Inflammatory macrophage (primary cell): ENCODE measurements at regions not wholly inside any gene's neighbourhood (a gene's known extent, or its start where the extent isn't known, plus 50 kb on each side); places are given as distances from the start of the nearest gene placed in this dataset.

Experiments
- DNase-seq, 2 donors: peaks; one replicate each; pipeline ENCODE4 v3.0.0-alpha.2; 2020 to 2022

- DNase-seq, result no peak
These were observed 379.3 kb downstream of the SOX11 start for GRCh38 chr2:6071519-6071918.

GRCh38 chr2:6072276-6072675 lies 380.1 kb downstream of the SOX11 start:
- no peak for DNase-seq

GRCh38 chr2:6072768-6073167 lies 380.6 kb downstream of the SOX11 start:
- DNase-seq, result no peak

GRCh38 chr2:6073191-6074088 lies 381.3 kb downstream of the SOX11 start:
- no peak for DNase-seq

GRCh38 chr2:6074089-6074643 lies 382.0 kb downstream of the SOX11 start:
- DNase-seq, result no peak

- DNase-seq, result no peak
These were observed 385.4 kb downstream of the SOX11 start for GRCh38 chr2:6077585-6077984.

- no peak for DNase-seq
These were observed 386.2 kb downstream of the SOX11 start for GRCh38 chr2:6078414-6078813.

- no peak for DNase-seq
These were observed 387.2 kb downstream of the SOX11 start for GRCh38 chr2:6079405-6079804.

GRCh38 chr2:6080932-6081753 lies 389.0 kb downstream of the SOX11 start:
- DNase-seq, result no peak

GRCh38 chr2:6081955-6082624 lies 389.9 kb downstream of the SOX11 start:
- DNase-seq, result no peak

GRCh38 chr2:6082625-6083018 lies 390.4 kb downstream of the SOX11 start:
- no peak for DNase-seq

- DNase-seq, result no peak
These were observed 391.0 kb downstream of the SOX11 start for GRCh38 chr2:6083136-6083535.

GRCh38 chr2:6089474-6089873 lies 397.3 kb downstream of the SOX11 start:
- no peak for DNase-seq

GRCh38 chr2:6103372-6103771 lies 411.2 kb downstream of the SOX11 start:
- no peak for DNase-seq

- DNase-seq, result no peak
These were observed 411.8 kb downstream of the SOX11 start for GRCh38 chr2:6103949-6104348.

GRCh38 chr2:6107290-6107689 lies 415.1 kb downstream of the SOX11 start:
- DNase-seq, result no peak

GRCh38 chr2:6109831-6110230 lies 417.6 kb downstream of the SOX11 start:
- DNase-seq, result no peak

GRCh38 chr2:6111781-6112261 lies 419.6 kb downstream of the SOX11 start:
- DNase-seq, result no peak

- DNase-seq, result no peak
These were observed 421.6 kb downstream of the SOX11 start for GRCh38 chr2:6113786-6114185.

- DNase-seq, result no peak
These were observed 435.5 kb downstream of the SOX11 start for GRCh38 chr2:6127718-6128117.

GRCh38 chr2:6139142-6139541 lies 447.0 kb downstream of the SOX11 start:
- no peak for DNase-seq

GRCh38 chr2:6139916-6140315 lies 447.7 kb downstream of the SOX11 start:
- no peak for DNase-seq

GRCh38 chr2:6140509-6140908 lies 448.3 kb downstream of the SOX11 start:
- no peak for DNase-seq
